ENCODE measurements at regions not wholly inside any gene's neighbourhood (a gene's known extent, or its start where the extent isn't known, plus 50 kb on each side); places are given as distances from the start of the nearest gene placed in this dataset.

DNA sequence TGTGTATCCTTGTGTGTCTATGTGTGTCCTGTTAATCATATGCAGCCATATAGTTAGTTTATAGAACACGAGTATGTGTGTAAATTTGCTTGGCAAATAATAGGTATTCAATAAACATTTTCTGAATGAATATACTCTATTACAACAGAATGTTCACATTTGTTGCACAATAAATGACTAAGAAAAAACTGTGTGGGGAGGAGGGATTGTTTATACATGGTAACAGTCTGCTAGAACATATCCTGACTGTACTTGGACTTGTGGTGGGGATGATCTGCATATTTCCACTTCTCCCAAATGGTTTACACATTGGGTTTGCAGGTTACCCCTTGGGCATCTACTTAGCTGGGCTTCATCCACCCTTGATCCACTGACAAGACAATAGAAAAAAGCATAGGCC lies 194.6 kb downstream of the INSC start:
- H3K27ac Mint-ChIP-seq, result no peak overlapping the region
- CTCF ChIA-PET, result no interaction called here
- no peak overlapping the region for H3K4me3 ChIP-seq (ENCODE audit: low read length)

DNA sequence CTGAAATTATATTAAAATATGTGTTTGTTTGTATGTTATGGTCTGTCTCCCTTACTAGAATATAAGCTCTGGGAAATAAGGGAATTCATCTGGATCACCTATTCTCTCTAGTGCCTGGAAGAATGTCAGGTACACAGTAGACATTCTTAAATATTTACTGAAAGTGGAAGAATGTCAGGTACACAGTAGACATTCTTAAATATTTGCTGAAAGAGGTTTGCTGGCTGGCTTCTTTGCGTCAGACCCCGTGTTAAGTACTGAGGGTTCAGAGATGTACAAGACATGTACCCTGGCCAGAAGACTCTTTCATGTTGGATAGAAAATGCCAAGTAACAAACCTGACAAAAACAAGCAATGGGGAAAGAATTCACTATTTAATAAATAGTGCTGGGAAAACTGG lies 199.1 kb downstream of the INSC start:
- DNase-seq, result no peak
- no peak for ATAC-seq (ENCODE audit: poor library complexity)
- Histone ChIP-seq H3K4me1 (ENCODE audit: insufficient read depth, low read length) (no peaks in the 10 kb centered on the region), H3K36me3 (ENCODE audit: insufficient read depth, low read length) (no peaks in the 10 kb centered on the region), H3K27me3 (ENCODE audit: control insufficient read depth in 1 of 2, insufficient read depth in 2 of 2, low read length in 2 of 2) (no peaks in the 10 kb centered on the region), H3K4me3 (ENCODE audit: low read length) (no peak overlapping the region), H3K9me3 (ENCODE audit: control insufficient read depth in 1 of 2, insufficient read depth in 1 of 2, low read length in 2 of 2) (no peaks in the 10 kb centered on the region), H3K27ac (ENCODE audit: low read depth in 1 of 2, low read length in 2 of 2) (no peak overlapping the region)
- Mint-ChIP-seq H3K9me3 (no peaks in the 10 kb centered on the region), H3K27ac (no peak overlapping the region), H3K36me3 (ENCODE audit: low read depth) (no peaks in the 10 kb centered on the region), H3K4me3 (no peak overlapping the region), H3K27me3 (no peaks in the 10 kb centered on the region), H3K4me1 (ENCODE audit: low read depth) (no peaks in the 10 kb centered on the region)
- TF ChIP-seq, protein P1, sequence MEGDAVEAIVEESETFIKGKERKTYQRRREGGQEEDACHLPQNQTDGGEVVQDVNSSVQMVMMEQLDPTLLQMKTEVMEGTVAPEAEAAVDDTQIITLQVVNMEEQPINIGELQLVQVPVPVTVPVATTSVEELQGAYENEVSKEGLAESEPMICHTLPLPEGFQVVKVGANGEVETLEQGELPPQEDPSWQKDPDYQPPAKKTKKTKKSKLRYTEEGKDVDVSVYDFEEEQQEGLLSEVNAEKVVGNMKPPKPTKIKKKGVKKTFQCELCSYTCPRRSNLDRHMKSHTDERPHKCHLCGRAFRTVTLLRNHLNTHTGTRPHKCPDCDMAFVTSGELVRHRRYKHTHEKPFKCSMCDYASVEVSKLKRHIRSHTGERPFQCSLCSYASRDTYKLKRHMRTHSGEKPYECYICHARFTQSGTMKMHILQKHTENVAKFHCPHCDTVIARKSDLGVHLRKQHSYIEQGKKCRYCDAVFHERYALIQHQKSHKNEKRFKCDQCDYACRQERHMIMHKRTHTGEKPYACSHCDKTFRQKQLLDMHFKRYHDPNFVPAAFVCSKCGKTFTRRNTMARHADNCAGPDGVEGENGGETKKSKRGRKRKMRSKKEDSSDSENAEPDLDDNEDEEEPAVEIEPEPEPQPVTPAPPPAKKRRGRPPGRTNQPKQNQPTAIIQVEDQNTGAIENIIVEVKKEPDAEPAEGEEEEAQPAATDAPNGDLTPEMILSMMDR (IDR thresholded peaks at IDR 0.05), result no peak
- intact Hi-C loops (cut with DNase I, micrococcal nuclease), result no loop called here
- CTCF ChIA-PET, result no interaction called here
- POLR2A ChIA-PET, result no interaction called here

More for the DNA sequence above, 194.6 kb downstream of the INSC start:
- Mint-ChIP-seq H3K4me3 (no peak overlapping the region), H3K9me3 (no peaks in the 10 kb centered on the region), H3K4me1 (ENCODE audit: low read depth) (no peaks in the 10 kb centered on the region), H3K36me3 (ENCODE audit: low read depth) (no peaks in the 10 kb centered on the region), H3K27me3 (no peaks in the 10 kb centered on the region)
- TF ChIP-seq, protein P1 (IDR thresholded peaks at IDR 0.05), result no peak
- no peaks in the 10 kb centered on the region for H3K4me1 ChIP-seq (ENCODE audit: insufficient read depth, low read length)
- ATAC-seq (ENCODE audit: poor library complexity) (no peak), DNase-seq (no peak)
- peaks cover 0 to 3% of the 10 kb centered on the region in 2 experiments for H3K9me3 ChIP-seq (ENCODE audit: control insufficient read depth in 1 of 2, insufficient read depth in 1 of 2, low read length in 2 of 2)
- H3K27ac ChIP-seq (ENCODE audit: low read depth in 1 of 2, low read length in 2 of 2), result no peak overlapping the region
- no peaks in the 10 kb centered on the region for H3K36me3 ChIP-seq (ENCODE audit: insufficient read depth, low read length)
- intact Hi-C loops (cut with DNase I, micrococcal nuclease), result no loop called here
- POLR2A ChIA-PET, result no interaction called here
- H3K27me3 ChIP-seq (ENCODE audit: control insufficient read depth in 1 of 2, insufficient read depth in 2 of 2, low read length in 2 of 2), result no peaks in the 10 kb centered on the region

DNA sequence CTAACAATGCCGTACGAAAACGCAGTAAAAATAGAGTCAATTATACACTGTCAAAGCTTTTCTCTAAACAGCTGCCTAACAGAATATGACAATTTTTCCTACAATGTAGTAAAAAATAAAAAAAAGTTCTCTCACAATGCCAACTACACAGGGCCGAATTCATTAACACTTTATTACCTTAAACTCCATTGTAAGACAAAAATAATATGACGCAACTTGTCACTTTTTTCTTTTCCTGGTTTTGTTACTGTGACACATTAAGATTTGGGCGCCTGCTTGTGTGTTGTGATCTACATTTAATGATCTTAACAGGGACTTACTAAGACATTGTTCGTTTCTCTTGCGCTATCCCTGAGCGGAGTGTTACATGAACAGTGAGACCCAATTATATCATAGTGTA lies 204.1 kb downstream of the INSC start:
- H3K4me3 Mint-ChIP-seq, result no peak overlapping the region
- H3K9me3 Mint-ChIP-seq, result no peaks in the 10 kb centered on the region
- H3K36me3 Mint-ChIP-seq (ENCODE audit: low read depth), result no peaks in the 10 kb centered on the region
- CTCF ChIA-PET, result no interaction called here
- H3K27me3 ChIP-seq (ENCODE audit: control insufficient read depth in 1 of 2, insufficient read depth in 2 of 2, low read length in 2 of 2), result no peaks in the 10 kb centered on the region
- H3K9me3 ChIP-seq (ENCODE audit: control insufficient read depth in 1 of 2, insufficient read depth in 1 of 2, low read length in 2 of 2), result no peaks in the 10 kb centered on the region
- intact Hi-C loops (cut with DNase I, micrococcal nuclease), result no loop called here
- no peaks in the 10 kb centered on the region for H3K4me1 ChIP-seq (ENCODE audit: insufficient read depth, low read length)
- H3K27me3 Mint-ChIP-seq, result peaks cover 8% of the 10 kb centered on the region
- DNase-seq, result no peak
- no peak overlapping the region for H3K27ac Mint-ChIP-seq
- TF ChIP-seq, protein P1 (IDR thresholded peaks at IDR 0.05), result no peak
- no peak for ATAC-seq (ENCODE audit: poor library complexity)
- no peak overlapping the region for H3K27ac ChIP-seq (ENCODE audit: low read depth in 1 of 2, low read length in 2 of 2)
- POLR2A ChIA-PET, result no interaction called here
- no peaks in the 10 kb centered on the region for H3K4me1 Mint-ChIP-seq (ENCODE audit: low read depth)
- no peaks in the 10 kb centered on the region for H3K36me3 ChIP-seq (ENCODE audit: insufficient read depth, low read length)
- H3K4me3 ChIP-seq (ENCODE audit: low read length), result no peak overlapping the region
